ENCODE measurements at regions not wholly inside any gene's neighbourhood (a gene's known extent, or its start where the extent isn't known, plus 50 kb on each side); places are given as distances from the start of the nearest gene placed in this dataset.

DNA sequence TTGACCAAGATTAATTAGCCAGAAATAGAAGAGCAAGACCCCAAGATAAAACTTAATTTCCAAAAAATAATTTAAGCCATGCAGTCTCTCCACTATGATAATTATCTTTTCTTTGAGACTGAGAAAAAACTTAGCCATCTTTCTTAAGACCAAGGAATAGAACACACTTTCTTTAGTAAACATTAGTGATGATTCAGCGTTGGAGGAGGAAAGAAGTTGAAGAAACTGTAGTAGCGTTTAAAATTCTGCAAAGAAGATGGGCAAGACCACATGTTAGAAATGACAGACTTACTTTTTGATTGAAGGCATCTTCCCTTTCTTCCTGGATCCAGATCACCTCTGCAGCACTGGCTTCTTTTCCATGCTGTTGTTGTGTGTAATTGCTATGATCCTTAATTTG is 124.8 kb upstream of the RASSF8 start:
- no peak for DNase-seq

DNA sequence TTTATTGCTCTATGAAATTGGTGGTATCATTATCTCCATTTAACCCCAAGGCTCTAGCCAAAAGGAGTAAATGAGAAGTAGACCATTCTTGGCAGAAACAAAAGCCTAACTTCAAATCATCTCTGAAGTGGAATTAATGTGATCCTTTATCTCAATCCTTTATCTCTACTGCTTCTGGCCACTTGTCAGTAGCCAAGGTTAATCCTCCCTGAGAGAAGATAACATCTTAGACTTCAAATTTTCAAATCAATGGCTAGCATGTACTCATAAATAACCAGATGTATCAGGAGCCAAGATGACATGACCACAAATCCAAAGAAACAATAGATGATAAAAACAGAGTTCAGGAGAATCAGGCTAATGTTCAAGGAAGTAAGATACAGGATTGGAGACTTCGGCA is 123.1 kb upstream of the RASSF8 start:
- no peak for DNase-seq

DNA sequence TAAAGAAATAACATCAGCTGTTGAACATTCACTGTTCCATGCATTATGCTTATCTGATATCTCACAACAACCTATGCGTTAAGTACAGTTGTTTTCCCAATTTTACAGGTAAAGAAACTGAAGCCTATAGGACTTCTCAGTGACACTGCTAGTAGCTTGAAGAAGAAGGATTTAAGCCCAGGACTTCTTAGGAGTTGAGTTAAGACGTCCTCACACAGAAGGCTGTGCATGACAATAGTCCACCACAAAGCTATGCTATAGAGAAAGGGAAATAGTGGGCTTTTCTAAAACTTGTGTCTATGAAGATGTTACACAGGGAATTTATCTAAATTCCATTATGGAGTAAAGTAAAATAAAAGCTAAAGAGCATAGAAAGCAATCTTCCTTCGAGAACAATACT is 120.5 kb upstream of the RASSF8 start:
- DNase-seq, result no peak

DNA sequence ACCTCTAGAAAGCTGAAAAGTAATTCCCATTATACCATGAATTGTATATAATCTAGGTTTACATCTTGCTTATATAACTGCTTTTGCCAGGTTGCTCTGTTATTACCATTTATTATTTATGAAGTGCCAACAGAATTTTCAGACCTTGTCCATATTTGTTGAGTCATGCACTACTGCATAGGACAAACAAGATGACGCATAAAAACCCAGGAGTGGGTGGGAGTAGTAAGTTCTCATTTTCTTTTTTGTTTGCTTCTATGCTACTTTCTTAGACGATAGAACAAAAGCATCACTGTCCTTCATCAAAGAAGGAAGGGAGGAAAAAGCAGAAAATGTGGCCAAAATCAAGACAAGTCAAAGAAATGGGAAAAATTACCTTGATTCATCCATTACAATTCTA is 119.0 kb upstream of the RASSF8 start:
- peak; percentile 31 to 69 (median 58) for DNase-seq

DNA sequence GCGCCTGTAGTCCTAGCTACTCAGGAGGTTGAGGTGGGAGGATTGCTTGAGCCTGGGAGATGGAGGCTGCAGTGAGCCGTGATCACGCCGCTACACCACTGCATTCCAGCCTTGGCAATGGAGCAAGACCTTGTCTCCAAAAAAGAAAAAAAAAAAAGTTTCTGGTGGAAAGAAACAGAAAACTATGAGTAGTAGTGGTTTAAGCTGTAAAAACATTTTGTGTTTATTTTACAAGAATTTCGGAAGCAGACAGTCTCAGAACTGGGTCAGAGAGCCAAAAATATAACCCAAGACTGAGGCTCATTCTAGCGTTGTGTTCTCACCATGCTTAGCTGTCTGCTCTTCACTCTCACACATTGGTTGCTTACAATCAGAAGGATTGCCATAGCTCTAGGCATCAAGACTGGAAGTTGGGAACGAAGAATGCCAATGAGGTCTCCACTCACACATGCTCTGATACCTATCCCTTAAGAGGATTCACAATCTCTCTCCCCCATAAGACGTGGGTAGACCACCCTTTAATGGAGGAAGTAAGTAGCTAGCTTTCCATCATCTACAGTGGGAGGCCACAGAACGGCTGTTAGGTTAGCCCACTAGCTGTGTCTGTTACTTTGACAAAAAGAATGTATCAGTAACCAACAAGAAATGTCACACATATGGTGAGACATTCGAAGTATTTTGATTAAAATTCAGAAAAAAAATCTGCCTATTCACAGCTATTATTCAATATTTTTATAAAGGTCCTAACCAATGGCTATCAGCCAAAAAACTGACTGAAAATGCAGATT is 117.6 kb upstream of the RASSF8 start:
- DNase-seq, result no peak

DNA sequence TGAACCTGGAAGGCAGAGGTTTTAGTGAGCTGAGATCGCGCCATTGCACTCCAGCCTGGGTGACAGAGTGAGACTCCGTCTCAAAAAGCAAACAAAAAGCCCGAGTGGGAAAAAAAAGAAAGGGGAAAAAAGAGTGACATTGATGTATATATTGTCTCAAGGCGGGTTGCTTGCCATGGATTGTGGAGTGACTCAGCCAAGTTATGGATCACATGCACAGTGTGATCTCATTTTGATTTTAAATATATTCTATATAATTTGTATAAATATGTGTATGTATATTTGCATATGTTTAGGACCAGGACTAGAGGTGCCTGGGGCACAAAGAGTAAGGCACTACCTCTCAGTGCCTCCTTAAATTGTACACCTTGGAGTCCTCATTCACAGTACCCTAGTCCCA is 116.2 kb upstream of the RASSF8 start:
- DNase-seq, result no peak

DNA sequence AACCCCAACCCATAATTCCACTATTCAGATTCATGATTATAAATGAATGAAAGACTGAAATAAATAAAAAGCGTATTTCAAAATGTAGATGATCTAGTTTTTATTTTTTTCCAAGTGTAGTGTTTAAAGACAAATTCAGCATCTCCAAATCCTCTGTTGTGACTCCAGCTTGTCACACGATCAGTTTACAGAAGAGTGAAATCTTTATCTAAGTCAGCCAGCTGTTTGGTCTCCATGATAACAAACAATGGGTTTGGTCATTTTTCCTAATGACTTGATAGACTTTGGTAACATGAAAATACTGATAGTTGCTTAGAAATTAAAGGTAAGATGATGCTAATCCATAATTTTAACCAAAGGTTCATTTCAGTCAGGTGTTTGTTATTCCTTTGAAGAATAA is 114.5 kb upstream of the RASSF8 start:
- DNase-seq, result no peak

DNA sequence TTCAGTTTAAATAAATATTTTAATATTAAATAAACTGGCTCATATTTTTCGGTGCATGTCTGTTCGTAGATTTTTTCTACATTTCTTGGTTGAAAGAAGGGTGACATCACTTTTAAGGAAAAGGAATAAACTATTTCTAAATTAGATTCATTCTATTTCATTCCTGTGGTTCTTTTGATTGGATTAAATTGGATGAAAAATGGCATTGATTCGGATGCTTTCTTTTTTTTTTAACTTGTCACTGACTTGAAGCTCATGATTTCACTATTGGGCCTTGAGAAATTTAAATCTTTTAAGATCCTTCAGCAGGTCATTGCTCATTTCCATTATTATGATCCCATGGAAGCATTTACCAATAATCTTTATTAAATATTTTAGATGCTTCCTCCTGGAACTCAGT is 113.1 kb upstream of the RASSF8 start:
- no peak for DNase-seq

DNA sequence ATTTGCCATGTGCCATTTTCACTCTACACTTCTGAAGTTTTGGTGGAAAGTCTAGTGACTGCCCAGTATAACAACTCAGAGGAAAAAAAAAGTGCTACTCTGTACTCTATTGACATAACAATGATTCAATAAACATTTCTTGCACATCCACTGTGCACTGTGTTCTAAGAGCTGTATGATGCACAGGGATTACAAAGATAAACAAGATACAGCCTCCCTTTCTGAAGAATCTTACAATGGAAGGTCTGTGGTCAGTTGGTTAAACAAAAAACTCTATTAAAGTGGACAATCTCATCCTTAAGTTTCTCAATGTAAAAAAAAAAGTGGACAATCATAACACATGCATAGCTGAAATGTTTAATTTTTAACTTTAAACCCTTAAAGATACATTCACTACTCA is 105.7 kb upstream of the RASSF8 start:
- no peak for DNase-seq

DNA sequence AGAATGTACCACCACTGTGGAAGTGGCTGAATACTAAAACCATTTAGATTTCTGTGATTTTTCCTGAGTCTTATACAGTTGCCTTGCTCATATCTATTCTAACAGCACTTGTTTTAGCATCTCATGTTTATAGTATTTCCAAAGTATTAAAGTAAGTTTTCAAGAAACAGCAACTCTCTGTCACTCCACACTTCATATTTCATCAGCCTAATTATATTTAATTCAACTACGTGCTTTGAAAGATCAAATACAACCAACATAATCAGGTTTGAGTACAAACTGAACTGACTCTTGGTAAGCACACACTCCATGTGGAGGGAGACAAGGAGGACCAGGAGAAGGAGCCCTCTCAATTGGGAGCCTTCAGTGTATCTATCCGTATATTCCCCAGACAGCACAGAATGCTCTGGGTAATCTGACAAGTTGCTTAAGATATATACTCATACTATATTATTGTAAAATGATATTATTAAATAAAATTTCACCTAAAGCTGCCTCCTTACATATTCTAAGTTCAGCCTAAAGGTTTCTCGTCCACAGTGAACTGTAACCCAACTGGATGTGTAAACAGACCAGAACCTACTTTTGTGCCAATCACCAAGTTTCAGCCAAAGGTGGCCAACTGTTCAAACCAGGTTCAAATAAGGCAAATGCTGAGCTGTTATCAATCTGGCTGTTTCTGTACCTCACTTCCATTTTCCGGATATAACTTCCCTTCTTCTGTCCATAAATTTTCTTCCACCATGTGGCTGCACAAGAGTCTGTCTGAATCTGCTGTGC is 105.0 kb upstream of the RASSF8 start:
- no peak for DNase-seq

DNA sequence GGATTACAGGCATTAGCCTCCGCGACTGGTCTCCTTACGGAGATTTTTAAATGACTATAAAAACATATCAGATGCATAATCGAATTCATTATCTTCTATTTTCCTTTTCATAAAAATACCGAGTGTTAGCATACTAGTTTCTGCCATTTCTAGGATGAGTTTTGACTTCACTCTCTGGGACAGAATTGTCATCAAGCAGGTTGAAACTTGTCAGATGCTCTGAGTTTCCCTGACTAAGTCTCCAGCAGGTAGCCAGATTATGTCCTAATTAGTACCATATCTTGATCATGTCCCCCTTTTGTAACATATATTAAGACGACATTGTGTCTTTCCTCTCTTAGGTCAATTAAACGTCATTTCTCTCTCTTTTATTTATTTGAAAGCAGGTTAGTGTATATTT is 103.5 kb upstream of the RASSF8 start:
- DNase-seq, result no peak

DNA sequence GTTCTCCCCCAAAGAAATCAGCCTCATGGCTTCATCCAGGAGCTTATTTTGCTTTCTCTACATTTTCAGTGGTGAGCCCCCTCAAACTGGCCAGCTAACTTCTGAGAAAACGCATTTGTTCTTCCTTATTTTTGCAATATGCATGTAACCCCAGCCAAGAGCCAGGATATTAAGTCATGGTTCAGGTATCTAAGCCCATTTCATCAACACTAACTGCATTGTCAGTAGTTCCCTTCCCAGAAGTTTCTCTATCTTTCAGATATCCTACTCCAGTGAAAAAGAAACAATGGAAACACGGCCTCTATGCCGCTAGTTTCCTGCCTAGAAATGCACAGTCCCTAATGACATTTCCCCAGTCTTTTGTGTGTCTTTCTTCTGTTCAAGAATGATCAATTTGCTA is 102.8 kb upstream of the RASSF8 start:
- DNase-seq, result no peak

DNA sequence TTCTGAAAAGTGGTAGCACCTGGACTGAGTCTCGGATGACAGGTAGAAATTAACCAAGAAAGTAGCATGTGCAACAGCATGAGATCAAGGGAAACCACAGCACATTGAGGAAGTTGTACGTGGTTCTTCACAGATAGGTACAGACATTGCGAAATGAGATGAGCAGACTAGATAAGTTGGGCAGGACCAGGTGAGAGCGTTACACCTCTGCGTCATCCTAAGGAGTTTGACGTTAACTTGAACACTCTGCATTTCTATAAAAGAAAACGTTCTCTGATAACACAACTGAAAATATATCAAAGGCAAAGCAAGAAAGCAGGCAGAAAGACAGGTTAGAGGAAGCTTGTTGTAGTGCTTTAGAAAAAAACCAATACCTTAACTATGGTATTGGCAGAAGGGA is 98.5 kb upstream of the RASSF8 start:
- DNase-seq, result no peak

DNA sequence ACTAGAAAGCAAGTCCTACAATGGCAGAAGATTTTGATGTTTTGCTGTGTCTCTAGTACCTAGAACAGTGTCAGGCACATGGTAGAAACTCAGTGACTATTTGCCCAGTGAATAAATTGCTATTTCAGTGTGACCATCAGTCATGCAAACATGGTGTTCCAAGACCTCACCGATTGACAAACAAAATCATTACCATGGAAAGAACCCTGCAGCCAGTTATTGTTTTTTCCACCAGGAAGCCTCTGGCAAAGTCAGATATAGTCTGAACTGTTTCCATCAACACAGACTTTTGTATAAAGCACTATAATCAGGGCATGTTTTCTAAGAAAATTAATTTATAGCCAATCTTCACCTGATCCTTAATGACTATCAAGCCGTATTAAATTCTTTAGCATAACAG is 97.3 kb upstream of the RASSF8 start:
- no peak for DNase-seq

DNA sequence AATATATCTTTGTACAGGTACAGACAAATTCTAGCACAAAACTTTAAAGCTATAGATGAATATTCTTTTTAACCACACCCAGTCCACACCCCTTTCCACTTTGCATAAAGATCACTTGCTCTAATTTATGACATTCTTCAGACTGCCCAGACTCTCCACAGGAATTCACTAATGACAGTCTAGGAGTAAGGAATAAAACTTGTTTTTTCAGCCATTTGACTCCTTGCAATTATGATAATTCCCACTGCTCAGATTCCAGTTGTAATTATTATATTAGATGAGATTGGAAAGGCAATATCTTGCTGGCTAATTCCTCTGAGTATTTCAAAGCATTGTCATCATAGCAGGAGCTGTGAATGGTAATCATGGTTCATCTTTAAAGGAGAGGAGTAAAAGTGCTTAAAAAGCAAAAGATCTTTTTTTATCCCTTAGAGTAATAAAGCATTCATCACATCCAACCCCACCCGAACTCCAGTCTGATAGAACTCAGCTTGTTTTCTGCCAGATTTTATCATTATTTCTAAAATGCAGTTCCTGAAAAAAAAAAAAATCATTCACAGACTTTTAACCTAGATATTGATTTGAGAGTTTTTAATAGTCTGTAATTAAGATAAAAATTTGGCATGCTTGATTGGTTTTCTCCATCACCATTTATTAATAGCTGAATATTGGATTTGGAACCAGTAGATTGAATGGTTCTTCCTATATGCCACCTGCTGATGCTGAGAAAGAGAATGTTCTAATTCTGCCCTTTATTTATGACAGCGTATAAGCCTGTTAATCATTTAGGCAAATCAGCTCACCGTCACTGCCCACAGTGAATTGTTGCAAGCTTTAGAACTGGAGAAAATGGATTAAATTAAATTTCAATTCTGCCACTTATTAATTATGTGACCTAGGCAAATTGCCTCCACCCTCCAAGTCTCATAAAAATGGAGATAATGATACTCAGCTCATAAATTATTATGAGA is 93.9 kb upstream of the RASSF8 start:
- no peak for DNase-seq

DNA sequence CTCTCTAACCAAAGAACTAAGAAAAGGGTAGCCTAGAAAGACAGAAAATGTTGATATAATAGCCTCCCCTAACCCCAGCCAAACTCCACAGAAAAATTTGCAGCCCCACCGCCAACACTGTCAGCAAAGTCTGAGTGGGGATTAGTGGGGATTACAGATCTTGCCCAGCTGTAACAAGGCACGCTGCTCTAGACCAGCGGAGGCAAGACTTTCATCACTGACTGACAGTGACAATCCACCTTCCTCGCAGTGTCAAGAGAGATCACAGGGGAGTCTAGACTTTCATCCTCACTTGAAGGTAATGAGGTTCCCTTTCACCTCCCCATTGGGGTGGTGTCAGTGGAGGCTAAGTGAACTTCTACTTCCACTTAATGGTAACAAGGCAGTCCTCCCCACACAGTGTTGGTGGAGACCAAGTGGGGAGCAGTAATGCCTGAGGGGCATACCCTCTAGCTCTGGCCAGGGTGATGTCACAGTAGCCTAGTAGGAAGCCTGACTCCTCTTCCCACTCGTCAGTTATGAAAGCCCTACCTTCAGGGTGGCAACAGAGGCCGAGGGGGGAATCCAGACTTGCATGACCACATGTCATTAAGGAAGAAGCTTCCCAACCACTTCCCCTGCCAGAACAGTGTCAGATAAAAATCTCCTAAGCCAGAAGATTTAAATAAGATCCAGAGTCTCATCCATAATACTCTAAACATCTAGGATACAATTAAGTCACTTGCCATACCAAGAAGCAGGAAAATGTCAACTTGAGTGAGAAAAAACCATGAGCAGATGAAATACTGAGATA is 91.7 kb upstream of the RASSF8 start:
- peak; percentile 78 to 91 (median 88) for DNase-seq

DNA sequence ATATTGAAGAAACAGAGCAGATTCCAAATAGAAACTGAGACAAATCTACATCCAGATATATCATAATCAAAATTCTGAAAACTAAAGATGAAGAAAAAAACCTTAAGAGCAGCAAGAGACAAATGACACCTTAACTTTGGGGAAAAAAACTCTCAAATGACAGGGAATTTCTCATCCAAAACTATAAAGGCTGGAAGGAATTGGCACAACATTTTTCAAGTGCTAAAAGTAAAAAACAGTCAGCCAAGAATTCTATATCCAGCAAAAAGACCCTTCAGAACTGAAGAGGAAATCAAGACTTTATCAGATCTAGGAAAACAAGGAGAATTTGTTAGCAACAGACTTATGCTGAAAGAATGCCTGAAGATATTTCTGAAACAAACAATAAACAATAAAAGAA is 90.3 kb upstream of the RASSF8 start:
- no peak for DNase-seq

DNA sequence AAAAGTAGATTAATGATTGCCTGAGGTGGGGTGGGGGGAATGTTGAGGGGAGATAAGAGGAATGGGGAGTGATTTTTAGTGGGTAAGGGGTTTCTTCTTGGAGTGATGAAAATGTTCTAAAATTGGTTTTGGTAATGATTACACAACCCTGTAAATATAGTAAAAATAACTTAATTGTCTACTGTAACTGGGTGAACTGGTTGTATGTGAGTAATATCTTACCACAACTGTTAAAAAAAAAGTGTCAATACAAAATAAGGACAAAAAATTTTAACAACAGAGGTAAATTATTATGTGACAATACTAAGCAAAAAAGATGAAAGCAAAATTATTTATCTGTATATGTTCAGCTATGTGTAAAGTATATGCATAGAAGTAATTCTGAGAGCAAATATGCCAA is 86.3 kb upstream of the RASSF8 start:
- no peak for DNase-seq

DNA sequence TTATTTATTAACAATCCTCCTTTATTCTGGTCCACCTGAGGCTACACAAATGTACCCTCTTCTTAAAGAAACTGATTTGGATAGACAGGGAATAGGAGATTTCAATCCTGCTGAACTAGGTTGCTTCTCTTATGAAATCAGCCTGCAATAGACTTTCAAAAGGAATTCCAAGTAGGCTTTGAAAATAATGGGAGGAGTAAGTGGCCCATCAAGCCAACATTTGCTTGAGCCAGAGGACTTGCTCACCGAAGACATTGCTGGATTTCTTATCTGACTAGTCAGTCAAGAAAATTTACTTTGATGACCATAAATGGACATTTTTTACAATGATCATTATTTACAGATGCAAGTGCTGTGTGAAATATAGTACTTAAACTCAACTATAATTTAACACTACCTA is 82.8 kb upstream of the RASSF8 start:
- no peak for DNase-seq

DNA sequence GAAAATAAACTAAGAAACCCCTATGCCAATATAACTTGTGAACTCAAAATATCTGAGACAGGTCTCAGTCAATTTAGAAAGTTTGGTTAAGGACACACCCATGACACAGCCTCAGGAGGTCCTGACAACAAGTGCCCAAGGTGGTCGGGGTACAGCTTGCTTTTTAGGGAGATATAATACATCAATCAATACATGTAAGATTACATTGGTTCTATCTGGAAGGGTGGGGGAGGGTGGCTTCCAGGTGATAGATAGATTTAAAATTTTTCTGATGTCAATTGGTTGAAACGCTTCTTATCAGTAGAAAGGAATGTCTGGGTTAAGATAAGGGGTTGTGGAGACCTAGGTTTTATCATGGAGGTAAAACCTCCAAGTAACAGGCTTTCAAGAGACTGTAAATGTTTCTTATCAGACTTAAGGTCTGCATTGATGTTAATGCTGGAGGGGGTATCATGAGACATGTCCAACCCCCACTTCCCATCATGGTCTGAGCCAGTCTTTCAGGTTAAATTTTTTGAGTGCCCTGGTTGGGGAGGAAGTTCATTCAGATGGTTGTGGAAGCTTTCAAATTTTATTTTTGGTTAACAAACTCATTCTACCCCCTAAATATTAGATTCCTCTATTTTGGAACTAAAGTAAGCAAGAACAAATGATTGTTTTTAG is 82.0 kb upstream of the RASSF8 start:
- DNase-seq, result no peak

DNA sequence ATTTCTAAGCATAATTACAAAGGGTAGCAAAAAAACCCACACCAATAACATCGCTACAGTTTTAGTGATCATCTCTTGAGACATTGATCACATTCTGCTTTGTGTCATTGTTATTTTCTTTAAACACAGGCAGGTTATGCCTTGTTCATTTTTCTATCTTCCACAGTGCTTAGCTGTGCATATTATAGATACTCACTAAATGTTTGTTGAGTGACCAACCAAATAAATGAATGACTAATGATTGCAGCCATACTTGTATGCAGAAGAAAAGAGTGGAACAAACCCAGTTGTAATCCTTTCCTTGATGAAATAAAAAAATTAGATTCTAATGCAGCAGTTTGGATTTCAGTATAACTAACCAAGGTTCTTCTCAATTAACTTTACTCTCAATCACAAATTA is 81.0 kb upstream of the RASSF8 start:
- no peak for DNase-seq

DNA sequence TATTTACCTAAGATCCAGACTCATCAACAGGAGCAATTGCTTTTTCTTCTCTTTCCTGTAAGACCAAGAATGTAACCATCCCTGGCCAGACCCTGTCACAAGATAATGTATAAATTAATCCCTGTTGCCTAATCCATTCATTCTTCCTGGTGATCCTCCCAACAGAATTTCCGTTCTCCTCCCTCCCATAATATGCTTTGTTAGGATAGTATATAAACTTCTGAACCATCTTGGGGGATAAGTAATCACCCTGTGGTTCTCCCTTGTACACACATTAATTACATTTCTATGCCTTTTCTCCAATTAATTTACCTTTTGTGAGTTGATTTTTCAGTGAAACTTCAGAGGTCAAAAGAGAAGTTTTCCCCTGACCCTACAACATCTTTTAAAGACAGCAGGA is 76.2 kb upstream of the RASSF8 start:
- no peak for DNase-seq
